HG02884 (cell line): ENCODE measurements at regions not wholly inside any gene's neighbourhood (a gene's known extent, or its start where the extent isn't known, plus 50 kb on each side); places are given as distances from the start of the nearest gene placed in this dataset.
"Not testable (repeated sequence)": the region's sequence is repeated elsewhere in the genome, so short reads cannot be mapped to it uniquely, and the experiment has no call there.

Experiments used
- ATAC-seq: cut with Tn5 transposase; IDR thresholded peaks from one replicate; pipeline ENCODE4 v1.9.1; 2021; ENCODE audit warnings: mild to moderate bottlenecking, moderate library complexity; ENCODE audit not compliant: unreplicated experiment

- no peak for ATAC-seq
Measured at GRCh38 chr12:96085475-96085874, 50.1 kb upstream of the LTA4H start.

GRCh38 chr12:96086190-96086589 lies 50.8 kb upstream of the LTA4H start:
- not testable (repeated sequence) for ATAC-seq

GRCh38 chr12:96091833-96092232 lies 56.4 kb upstream of the LTA4H start:
- ATAC-seq: no peak

GRCh38 chr12:96093543-96094196 lies 58.3 kb upstream of the LTA4H start:
- no peak for ATAC-seq

- no peak for ATAC-seq
Measured at GRCh38 chr12:96094201-96094600, 58.8 kb upstream of the LTA4H start.

GRCh38 chr12:96098631-96099030 lies 63.2 kb upstream of the LTA4H start:
- no peak for ATAC-seq

- no peak for ATAC-seq
Measured at GRCh38 chr12:96099421-96099820, 64.0 kb upstream of the LTA4H start.

- ATAC-seq: no peak
Measured at GRCh38 chr12:96099986-96100385, 64.6 kb upstream of the LTA4H start.

- ATAC-seq: no peak
Measured at GRCh38 chr12:96101806-96102205, 66.4 kb upstream of the LTA4H start.

GRCh38 chr12:96103067-96103644 lies 67.8 kb upstream of the LTA4H start:
- ATAC-seq: no peak

- ATAC-seq: no peak
Measured at GRCh38 chr12:96104566-96104965, 69.2 kb upstream of the LTA4H start.

- ATAC-seq: no peak
Measured at GRCh38 chr12:96106137-96106536, 70.8 kb upstream of the LTA4H start.

GRCh38 chr12:96107236-96107635 lies 71.8 kb upstream of the LTA4H start:
- no peak for ATAC-seq

- ATAC-seq: no peak
Measured at GRCh38 chr12:96108321-96108720, 72.9 kb upstream of the LTA4H start.

GRCh38 chr12:96108941-96109340 lies 73.6 kb upstream of the LTA4H start:
- not testable (repeated sequence) for ATAC-seq

- ATAC-seq: no peak
Measured at GRCh38 chr12:96112733-96113132, 77.3 kb upstream of the LTA4H start.

- no peak for ATAC-seq
Measured at GRCh38 chr12:96117460-96117859, 76.7 kb upstream of the ELK3 start.

- ATAC-seq: peak; percentile 88
Measured at GRCh38 chr12:96120359-96121100, 73.6 kb upstream of the ELK3 start.

- ATAC-seq: peak; percentile 53
Measured at GRCh38 chr12:96121271-96121711, 72.9 kb upstream of the ELK3 start.

- ATAC-seq: not testable (repeated sequence)
Measured at GRCh38 chr12:96128292-96128691, 65.9 kb upstream of the ELK3 start.

- no peak for ATAC-seq
Measured at GRCh38 chr12:96130396-96131059, 63.6 kb upstream of the ELK3 start.
